SK-N-MC (cell line): ENCODE measurements at regions not wholly inside any gene's neighbourhood (a gene's known extent, or its start where the extent isn't known, plus 50 kb on each side); places are given as distances from the start of the nearest gene placed in this dataset.
"Not testable (repeated sequence)": the region's sequence is repeated elsewhere in the genome, so short reads cannot be mapped to it uniquely, and the experiment has no call there.

Source experiments
- DNase-seq: peaks from one replicate; pipeline ENCODE4 v3.0.0-alpha.2; 2011; ENCODE audit warnings: low read depth, low spot score
- H3K27ac ChIP-seq: fragments of 200-600 bp; sonication (generic); 2 replicates; pipeline ENCODE4 v1.5.1; 2016; ENCODE audit warnings: mixed run types
- H3K36me3 ChIP-seq: fragments of 200-600 bp; sonication (generic); 2 replicates; pipeline ENCODE4 v1.6.1; 2017; ENCODE audit warnings: antibody characterized with exemption, low read length, mixed read lengths; ENCODE audit not compliant: insufficient read depth
- H3K4me3 ChIP-seq: fragments of 200-600 bp; sonication (generic); 2 replicates; pipeline ENCODE4 v1.5.1; 2016
- H3K9ac ChIP-seq: fragments of 200-600 bp; sonication (generic); 2 replicates; pipeline ENCODE4 v1.8.0; 2017; ENCODE audit warnings: mixed run types, mixed read lengths; ENCODE audit not compliant: insufficient read length
- H3K9me3 ChIP-seq: fragments of 200-600 bp; sonication (generic); 2 replicates; pipeline ENCODE4 v1.6.1; 2017; ENCODE audit warnings: low read depth, mild to moderate bottlenecking, antibody characterized with exemption, low read length, moderate library complexity, mixed read lengths
- EZH2 ChIP-seq: fragments of 200-600 bp; sonication (generic); IDR thresholded peaks from one replicate; pipeline ENCODE4 v1.6.1; 2017; ENCODE audit warnings: antibody characterized with exemption
- FOXP2 ChIP-seq: optimal IDR thresholded peaks from 2 replicates; pipeline ENCODE3; 2011; ENCODE audit warnings: mild to moderate bottlenecking, moderate library complexity; ENCODE audit not compliant: insufficient read depth; ENCODE audit errors: extremely low read length, control extremely low read depth
- POLR2AphosphoS5 ChIP-seq: IDR thresholded peaks from 2 replicates; pipeline ENCODE4 v1.6.1; 2012; ENCODE audit warnings: mild to moderate bottlenecking, low read depth, low read length, borderline replicate concordance

DNA sequence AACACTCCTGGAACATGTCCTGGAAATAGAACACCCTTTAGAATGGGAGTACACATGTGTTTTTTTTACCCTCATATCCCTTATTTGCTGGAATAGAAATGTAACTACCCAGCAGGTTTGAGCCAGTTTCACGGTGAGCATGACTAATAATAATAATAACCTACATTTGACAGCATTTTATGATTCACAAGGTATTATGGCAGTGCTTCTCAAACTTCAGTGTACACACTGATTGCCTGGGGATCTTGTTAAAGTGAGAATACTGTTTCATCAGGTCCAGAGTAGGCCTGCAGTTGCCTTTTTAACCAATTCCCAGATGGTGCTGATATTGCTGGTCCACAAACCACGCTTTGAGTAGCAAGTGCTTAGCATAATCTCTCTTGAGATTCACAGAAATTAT is 63.9 kb downstream of the NFKBIZ start:
- Histone ChIP-seq H3K9me3 (no peaks in the 10 kb centered on the region), H3K27ac (no peak overlapping the region), H3K36me3 (no peaks in the 10 kb centered on the region), H3K9ac (no peak overlapping the region), H3K4me3 (no peak overlapping the region)
- no peak for TF ChIP-seq EZH2
- no peak for TF ChIP-seq FOXP2
- TF ChIP-seq POLR2AphosphoS5: no peak
- DNase-seq: no peak

DNA sequence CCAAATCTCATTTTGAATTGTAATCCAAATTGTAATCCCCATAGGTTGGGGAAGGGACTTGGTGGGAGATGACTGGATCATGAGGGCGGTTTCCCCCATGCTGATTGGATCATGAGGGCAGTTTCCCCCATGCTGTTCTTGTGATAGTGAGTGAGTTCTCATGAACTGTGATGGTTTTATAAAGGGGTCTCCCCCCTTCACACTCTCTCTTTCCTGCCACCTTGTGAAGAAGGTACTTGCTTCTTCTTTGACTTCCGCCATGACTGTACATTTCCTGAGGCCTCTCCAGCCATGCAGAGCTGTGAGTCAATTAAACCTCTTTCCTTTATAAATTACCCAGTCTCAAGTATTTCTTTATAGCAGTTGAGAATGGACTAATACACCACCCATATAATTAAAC is 68.4 kb downstream of the NFKBIZ start:
- H3K27ac ChIP-seq, H3K4me3 ChIP-seq, H3K36me3 ChIP-seq, H3K9me3 ChIP-seq, H3K9ac ChIP-seq, DNase-seq: not testable (repeated sequence)

DNA sequence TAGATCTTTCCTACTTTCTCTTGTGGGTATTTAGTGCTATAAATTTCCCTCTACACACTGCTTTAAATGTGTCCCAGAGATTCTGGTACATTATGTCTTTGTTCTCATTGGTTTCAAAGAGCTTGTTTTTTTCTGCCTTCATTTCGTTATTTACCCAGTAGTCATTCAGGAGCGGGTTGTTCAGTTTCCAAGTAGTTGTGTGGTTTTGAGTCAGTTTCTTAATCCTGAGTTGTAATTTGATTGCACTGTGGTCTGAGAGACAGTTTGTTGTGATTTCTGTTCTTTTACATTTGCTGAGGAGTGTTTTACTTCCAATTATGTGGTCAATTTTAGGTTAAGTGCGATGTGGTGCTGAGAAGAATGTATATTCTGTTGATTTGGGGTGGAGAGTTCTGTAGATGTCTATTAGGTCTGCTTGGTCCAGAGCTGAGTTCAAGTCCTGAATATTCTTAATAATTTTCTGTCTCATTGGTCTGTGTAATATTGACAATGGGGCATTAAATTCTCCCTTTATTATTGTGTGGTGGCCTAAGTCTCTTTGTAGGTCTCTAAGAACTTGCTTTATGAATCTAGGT is 72.9 kb downstream of the NFKBIZ start:
- not testable (repeated sequence) for H3K4me3 ChIP-seq, DNase-seq, H3K9me3 ChIP-seq, H3K36me3 ChIP-seq, H3K27ac ChIP-seq, H3K9ac ChIP-seq

DNA sequence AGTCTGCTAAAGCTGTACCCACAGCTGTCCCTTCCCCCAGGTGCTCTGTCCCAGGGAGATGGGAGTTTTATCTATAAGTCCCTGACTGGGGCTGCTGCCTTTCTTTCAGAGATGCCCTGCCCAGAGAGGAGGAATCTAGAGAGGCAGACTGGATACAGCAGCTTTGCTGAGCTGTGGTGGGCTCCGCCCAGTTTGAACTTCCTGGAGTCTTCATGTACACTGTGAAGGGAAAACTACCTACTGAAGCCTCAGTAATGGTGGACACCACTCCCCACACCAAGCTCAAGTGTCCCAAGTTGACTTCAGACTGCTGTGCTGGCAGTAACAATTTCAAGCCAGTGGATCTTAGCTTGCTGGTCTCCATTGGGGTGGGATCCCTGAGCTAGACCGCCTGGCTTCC is 75.3 kb downstream of the NFKBIZ start:
- H3K9ac ChIP-seq, H3K4me3 ChIP-seq, H3K9me3 ChIP-seq, H3K27ac ChIP-seq, H3K36me3 ChIP-seq, DNase-seq: not testable (repeated sequence)

DNA sequence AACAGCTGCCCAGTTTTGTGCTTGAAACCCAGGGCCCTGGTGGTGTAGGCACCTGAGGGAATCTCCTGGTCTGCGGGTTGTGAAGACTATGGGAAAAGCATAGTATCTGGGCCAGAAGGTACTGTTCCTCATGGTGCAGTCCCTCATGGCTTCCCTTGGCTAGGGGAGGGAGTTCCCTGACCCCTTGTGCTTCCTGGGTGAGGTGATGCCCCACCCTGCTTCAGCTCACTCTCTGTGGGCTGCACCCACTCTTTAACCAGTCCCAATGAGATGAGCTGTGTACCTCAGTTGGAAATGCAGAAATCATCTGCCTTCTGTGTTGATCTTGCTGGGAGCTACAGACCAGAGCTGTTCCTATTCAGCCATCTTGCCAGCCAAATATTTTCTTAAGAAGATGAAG is 75.8 kb downstream of the NFKBIZ start:
- not testable (repeated sequence) for H3K4me3 ChIP-seq, H3K27ac ChIP-seq, H3K9ac ChIP-seq, DNase-seq, H3K36me3 ChIP-seq, H3K9me3 ChIP-seq

DNA sequence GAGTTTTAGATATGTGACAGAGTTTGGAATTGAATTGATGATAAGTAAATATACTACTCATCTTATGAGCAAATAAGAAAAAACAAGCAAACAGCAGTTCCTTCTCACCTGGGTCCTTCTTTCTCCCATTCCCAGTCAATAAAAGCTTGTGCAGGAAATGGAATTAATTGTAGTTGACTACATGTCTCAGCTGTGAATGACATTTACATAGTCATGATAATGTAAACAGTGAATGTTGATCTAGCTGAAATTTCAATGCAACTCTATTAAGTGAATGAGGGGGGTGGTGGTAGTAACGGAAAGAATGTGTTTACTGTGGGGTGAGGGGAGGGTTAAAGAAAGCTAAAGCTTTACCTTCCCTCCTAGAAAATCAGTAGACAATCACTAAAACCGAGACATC is 76.2 kb downstream of the NFKBIZ start:
- H3K9me3 ChIP-seq: no peaks in the 10 kb centered on the region
- H3K27ac ChIP-seq: no peak overlapping the region
- no peak overlapping the region for H3K9ac ChIP-seq
- no peak overlapping the region for H3K4me3 ChIP-seq
- no peaks in the 10 kb centered on the region for H3K36me3 ChIP-seq
- no peak for DNase-seq
- no peak for TF ChIP-seq POLR2AphosphoS5

DNA sequence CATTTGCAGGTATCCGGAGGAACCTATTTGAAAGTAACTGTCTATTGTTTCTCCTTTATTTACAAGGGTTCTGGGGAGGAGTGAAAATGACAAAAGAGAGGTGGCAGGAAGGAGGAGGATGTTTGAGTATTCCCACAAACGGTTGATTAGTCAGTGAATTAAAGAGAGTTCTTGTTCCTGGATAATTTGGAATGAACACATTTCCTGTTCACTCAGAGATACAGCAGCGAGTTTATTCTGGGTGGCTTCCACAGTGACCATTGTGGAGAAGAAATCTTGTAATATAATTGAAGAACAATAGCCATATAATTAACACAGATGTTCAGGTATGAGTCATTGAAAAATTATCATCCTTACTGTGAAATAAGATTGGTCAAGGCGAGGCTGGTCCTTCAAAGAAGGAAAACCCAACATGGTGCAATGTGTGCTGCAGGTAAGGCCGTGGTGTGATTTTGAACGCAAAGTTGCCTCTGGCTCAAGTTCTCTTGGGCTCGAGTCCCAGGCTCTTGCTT is 77.3 kb downstream of the NFKBIZ start:
- TF ChIP-seq POLR2AphosphoS5 (no peak), FOXP2 (no peak), EZH2 (no peak)
- no peak for DNase-seq

DNA sequence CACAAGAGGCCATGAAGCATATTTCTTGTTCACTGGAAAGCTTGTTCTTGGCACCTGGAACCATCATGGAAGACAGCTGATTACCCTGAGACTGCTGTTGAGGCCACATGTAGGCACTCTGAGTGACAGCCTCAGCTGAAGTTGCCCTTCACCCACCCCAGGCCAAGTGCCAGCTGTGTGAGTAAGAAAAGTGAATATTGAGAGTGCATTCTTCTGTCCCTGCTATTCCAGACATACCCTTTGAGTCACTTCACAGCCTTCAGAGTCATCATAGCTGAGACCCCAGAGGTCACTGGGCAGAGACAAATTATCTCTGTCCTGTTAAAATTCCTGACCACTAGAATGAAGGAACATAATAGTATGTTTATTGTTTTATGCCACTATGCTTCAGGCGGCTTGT is 79.6 kb downstream of the NFKBIZ start:
- no peak overlapping the region for H3K27ac ChIP-seq
- TF ChIP-seq FOXP2 (no peak), EZH2 (no peak), POLR2AphosphoS5 (no peak)
- H3K36me3 ChIP-seq: no peaks in the 10 kb centered on the region
- no peak for DNase-seq
- no peak overlapping the region for H3K4me3 ChIP-seq
- no peak overlapping the region for H3K9ac ChIP-seq
- no peaks in the 10 kb centered on the region for H3K9me3 ChIP-seq

More for the DNA sequence above, 77.3 kb downstream of the NFKBIZ start:
- Histone ChIP-seq H3K4me3 (no peak overlapping the region), H3K27ac (no peak overlapping the region), H3K36me3 (no peaks in the 10 kb centered on the region), H3K9me3 (no peaks in the 10 kb centered on the region), H3K9ac (no peak overlapping the region)

DNA sequence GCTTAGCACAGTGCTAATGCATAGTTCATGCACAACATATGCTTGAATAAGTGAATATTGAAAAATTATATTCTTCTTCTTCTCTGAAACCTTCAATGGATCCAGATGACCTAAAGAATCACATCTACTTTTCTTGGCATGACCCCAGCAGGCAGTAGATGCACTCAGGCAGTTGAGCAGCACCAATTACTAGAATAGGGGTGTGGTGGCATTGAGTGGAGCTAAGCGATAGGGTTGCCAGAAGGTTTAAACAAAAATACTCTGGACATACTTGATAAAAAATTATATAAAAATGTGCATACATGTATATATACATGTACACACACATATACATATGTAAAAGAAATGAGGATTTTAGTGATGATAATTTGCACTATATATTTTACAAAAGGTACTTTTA is 81.8 kb downstream of the NFKBIZ start:
- Histone ChIP-seq H3K4me3 (no peak overlapping the region), H3K9me3 (no peaks in the 10 kb centered on the region), H3K36me3 (no peaks in the 10 kb centered on the region), H3K27ac (no peak overlapping the region), H3K9ac (no peak overlapping the region)
- TF ChIP-seq FOXP2 (no peak), EZH2 (no peak), POLR2AphosphoS5 (no peak)
- no peak for DNase-seq

DNA sequence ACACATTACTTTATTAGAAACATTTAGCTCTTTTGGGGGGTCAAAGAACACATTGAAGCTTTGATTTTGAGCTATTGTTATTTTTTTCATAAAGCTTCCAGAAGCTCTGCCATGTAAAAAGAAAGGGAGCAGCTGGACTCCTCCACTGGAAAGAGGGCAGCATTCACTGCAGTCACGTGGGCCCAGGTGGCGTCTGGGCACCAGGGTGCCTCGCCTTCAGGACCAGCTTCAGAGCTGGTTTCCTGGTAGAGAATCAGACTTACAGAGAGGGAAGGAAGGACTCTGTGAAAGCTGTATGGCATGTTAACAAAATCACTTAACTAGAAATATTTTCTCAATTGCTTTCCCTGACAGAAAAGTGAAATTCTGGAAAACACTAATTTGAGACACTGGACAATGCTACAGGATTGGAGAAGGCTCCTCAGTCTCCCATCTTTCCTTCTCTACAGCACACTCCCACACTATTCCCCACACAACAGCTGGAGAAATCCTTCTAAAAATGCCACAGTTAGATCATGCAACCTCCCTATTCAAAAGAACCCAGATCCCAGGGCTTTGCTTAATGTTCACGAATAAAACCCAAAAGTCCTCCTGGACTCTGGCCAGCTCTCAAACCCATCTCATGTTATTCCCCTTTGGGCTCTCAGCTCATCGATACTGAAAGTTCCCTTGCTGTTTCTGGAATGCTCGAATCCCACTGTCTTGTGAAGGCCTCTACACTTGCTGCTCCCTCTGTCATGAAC is 83.2 kb downstream of the NFKBIZ start:
- no peak overlapping the region for H3K4me3 ChIP-seq
- no peak for DNase-seq
- H3K9me3 ChIP-seq: no peaks in the 10 kb centered on the region
- no peaks in the 10 kb centered on the region for H3K36me3 ChIP-seq
- no peak overlapping the region for H3K27ac ChIP-seq
- TF ChIP-seq EZH2: no peak
- H3K9ac ChIP-seq: no peak overlapping the region
